ENCODE measurements at regions not wholly inside any gene's neighbourhood (a gene's known extent, or its start where the extent isn't known, plus 50 kb on each side); places are given as distances from the start of the nearest gene placed in this dataset.

DNA sequence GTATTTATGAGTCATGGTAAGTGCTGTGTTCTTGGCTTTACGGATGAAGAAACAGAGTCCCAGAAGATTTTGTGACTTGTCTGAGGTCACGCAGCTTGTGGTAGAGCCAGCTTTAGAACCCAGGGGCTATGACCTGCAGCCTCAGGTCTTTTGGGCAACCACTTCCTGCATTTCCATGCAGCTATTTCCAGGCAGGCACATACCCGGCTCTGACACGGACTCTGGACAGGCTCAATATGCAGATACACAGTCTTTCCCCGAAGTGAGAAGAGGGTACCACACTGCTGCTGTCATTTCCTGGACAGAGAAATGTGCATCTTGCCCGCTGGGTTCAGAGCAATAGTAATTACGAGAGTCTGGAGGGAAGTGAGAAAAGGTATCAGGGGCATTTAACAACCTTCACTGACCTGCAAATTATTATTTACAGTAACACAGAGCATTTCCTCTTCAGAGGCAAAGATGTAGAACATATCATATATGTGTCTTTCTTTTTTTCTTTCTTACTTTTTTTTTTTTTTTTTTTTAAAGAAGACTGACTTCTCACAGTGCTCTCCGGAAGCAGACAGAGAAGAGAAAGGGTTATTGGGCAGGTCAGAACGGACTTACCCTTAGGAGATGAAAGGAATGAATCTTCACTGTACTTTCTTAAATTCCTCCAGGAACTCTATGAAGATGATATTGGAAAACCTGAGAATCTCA is 185.1 kb downstream of the CLIC5 start:
- peak; percentile 26 for DNase-seq

- DNase-seq = no peak
These were observed 185.8 kb downstream of the CLIC5 start for GRCh38 chr6:45829873-45830272.

DNA sequence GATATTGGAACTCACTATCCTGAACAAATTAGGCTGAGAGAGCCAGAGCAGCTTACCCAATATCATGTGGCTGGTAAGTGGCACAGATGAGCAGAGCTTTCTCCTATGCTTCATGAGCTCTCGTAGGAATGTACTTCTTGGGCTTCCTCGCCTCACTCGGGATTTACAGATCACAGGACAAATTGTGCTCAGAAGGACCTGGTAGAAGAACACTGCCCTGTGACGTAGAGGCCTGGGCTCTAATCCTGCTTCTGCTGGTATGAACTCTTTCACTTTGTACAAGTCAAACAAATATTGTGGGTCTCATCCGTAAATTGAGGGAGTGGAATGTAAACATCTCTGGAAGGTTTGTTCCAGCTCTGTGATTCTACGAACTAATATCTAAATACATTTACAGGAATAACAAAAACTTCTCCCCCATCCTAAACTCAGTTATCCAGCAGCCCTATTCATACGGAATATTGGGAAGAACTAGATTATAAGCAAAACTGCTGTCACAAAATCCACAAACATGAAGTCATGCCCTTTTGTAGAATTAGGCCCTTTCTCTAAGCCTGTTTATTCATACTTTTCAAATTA is 187.6 kb downstream of the CLIC5 start:
- no peak for DNase-seq

DNA sequence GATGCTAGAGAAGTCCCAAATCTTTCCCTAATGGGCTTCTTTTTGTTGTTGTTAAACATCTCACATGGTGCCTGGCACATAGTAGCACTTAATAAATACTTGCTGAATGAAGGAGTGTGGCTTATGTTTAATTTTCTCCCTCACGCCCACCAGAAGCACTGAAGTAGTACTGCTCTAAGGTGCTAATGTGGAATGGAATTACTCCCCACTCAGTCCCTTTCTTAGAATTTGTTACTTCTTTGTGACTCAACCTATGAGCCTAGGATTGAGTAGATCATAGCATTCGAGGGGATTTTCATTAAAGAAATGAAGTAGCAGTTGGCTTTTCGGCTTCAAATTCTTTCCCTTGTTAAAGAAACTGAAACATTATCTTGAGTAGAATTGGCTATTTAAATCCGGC is 192.8 kb downstream of the CLIC5 start:
- DNase-seq = no peak

- DNase-seq = no peak
These were observed 193.3 kb downstream of the CLIC5 start for GRCh38 chr6:45822246-45822812.

DNA sequence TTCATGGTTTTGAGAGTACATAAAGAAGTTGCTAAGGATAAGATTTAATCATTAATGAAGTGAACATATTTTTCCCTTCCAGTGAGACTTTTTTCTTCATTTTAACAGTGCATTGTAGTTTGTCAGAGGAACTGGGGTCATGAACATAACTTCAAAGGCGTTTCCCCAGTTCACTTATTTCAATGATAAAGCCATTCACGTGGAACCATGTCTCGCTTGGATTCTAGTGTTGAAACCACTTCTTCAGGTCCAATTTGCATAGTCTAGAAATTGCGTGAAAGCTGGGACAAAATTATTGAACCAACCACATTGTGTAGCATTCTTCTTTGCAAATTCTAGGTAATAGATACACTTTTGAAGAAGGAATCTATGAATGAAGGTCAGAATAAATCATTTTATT is 197.0 kb downstream of the CLIC5 start:
- DNase-seq = no peak

DNA sequence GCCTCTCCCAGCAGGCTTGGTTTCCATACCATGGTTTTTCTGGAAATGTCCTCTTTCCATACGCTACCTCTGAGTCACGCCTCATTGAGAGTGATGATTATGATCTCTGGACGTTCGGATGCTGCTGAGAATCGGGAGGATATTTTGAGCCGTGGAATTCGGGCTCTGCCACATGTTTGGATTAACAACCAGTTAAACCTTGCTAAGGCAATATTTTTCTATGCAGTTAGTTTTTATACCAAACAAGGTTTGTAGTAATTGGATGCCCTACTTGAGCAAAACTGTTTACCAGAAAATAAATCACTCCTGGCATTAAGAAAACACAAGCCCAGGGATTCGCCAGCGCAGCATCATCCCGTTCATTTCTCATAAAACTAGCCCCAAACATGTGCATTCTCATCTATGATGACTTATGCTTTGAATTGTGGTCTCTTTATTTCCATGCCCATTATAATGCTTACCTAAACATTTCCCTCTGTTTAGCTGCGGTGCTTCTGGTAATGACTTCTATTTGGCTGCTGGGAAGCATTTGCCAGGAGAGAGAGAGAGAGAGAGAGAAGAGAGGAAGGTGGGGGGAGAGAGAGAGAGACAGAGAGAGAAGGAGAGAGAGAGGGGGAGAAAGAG is 198.9 kb downstream of the CLIC5 start:
- no peak for DNase-seq

- no peak for DNase-seq
These were observed 200.1 kb downstream of the CLIC5 start for GRCh38 chr6:45815466-45816125.

- DNase-seq = no peak
These were observed 200.9 kb downstream of the CLIC5 start for GRCh38 chr6:45814772-45815171.

DNA sequence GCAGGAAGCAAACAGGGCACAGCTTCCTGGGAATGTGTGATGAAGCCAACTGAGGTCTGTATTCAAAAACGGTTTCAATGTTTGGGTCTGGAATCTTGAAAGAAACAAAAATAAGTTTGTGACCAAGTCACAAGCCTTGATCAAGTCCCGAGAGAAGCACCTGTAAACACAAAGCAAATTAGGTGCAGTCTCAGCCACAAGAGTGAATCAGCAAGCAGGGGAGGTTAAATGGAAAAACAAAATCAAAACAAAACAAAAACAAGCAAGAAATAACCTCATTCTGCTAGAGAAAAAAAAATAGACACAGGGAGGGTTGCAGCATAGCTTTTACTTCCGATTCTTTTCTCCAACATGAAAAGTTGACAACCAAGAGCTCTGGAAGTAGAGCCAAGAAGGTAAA is 201.7 kb downstream of the CLIC5 start:
- DNase-seq = no peak

- DNase-seq = no peak
These were observed 202.7 kb downstream of the CLIC5 start for GRCh38 chr6:45812922-45813321.

DNA sequence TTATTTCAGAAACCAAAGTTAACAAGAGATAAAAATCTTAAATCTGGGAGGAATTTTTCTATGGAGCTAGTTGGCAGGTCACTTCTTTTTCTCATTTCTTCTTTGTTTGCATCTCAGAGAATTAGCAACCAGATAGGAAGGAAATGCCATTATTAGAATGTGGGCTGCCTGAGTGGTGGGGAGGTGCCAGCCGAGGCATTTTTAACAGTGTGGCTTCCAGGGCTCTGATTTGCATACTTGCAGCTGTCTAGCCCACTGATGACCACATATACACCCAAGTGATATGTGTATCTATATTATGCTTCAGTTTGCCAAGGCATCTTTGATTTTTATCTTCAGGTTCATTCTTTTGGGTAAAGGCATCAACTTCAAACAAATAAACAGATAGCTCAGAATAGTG is 206.7 kb downstream of the CLIC5 start:
- no peak for DNase-seq

DNA sequence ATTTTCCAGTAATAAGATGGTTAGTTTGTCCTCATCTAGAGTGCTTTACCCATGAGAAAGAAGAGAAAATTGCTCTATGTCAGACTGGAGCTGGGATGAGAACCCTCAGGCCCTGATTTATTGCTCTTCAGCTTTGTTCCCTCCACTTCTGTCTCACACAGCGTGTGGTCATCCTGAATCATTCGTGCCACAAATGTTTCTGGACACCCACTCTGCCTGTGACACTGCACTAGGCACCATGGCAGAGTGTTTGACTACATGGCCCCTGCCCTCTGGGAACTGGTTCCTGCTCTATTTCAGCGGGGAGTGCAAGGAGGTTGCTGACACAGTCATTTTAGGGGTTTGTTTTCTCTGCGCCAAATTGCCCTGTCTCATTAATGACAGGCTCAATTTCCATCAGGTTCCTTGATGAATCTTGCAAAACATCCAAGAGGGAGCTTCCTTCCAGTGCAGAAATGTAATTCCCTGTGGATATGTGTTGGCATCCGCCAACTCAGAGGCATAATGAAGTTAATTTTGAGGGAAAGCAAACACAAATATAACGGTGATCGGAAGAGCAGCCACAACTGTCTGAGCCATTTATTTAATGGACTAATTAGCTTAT is 207.5 kb downstream of the CLIC5 start:
- no peak for DNase-seq

DNA sequence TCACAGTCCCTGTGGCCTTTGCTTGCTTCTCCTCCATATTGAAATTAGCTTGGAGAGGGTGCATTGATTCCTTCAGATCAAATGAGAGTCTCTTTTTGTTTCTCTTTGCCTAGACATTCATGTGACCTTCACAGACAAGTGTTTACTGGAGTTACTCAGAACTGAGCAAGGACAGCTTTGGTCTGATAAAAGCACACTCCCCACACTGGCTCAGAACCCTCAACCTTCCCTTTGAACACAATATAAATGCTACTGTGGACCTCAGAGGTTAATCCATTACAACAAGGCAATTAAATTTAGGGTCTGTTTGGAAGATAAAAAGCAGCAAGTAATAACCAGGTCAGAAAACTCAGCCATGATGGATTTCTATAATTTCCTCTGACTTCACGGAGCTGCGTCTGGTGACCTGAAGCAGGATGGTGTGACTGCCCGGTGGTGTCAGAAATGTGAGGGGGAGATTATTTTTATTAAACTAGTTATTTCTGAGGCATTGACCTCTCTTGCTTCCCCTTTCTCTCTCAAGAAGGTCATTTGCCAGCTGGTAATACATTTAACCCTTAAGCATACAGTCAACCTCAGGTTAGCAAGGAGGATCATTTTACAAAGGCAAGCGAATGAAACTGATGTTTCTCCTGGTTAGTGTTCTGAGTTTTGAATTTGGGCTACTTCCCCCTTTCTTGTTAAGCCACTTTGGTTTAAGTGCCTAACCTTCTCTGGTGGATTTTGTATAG is 208.2 kb downstream of the CLIC5 start:
- no peak for DNase-seq

GRCh38 chr6:45806172-45806571 is 209.5 kb downstream of the CLIC5 start:
- no peak for DNase-seq

DNA sequence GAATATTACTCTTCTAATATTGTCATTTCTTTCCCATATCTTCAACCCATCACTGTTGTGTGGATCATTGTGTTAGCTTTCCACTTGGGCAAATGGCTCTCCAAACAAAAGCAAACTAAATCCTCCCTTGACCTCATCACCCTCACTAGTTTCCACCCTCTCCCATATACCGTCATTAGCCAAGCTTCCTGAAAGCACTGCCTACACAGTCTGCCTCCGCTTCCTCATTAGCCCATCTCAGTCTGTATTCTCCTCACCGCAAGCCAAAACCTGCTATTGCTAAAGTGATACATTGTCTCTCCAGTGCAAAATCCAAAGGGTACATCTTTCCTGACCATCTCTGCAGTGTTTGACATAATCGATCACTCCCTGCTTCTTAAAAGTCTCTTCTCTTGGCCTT is 212.6 kb downstream of the CLIC5 start:
- no peak for DNase-seq

DNA sequence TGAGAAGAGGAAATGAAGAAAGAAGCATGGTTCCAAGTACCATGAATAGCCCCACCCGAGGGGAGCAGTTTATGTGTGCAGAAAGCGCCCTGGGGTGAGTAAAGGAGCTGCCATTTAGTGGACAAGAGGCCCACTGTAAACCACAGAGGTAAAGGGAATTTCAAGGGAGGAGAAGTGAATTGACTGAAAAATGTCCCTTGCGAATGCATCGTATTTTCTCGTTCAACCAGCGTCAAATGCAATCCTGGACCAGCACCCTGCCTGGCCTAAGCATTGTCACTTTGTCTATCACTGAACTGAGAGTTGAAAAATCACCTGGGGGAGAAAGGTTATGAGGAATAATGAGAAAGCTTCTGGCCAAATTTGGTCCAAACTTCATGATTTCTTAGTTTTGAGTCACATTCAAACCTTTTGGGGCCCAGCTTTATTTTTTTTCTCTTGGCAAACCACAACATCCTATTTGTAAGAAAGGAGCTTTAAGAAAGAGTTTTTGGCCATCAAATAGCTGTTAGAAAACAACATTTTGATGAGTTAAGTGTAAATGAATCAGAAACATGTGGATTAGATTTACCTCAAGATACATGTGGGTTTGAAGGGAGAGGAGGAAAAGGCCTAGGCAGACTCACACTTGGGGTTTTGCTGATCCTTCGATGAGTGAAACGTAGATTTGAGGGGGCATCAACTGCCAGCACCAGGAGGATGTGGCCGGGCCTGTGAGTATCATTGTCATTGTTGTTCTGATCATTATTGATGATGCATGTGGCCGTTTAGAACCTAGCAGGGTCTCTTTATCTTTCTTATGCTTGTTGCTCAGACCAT is 214.0 kb downstream of the CLIC5 start:
- DNase-seq = no peak

GRCh38 chr6:45800911-45801310 is 214.7 kb downstream of the CLIC5 start:
- DNase-seq = no peak

DNA sequence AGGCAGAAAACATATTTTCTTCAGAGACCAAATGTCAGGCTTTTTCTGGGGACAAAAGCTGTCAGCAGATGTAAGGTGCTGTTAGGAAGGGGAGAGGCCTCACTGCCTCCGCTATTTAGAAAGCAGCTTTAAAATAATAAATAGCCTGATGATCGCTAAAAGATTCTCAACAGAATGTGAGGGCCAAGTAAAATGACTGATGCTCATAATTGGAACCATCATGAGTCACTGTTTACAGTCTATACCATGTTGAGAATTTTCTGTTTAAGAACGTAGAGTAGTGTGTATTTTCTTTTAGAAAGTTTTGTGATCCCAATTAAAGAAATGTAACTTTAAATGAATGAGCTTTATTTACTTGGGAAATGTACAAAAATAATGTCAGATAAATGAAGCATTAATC is 220.0 kb downstream of the CLIC5 start:
- no peak for DNase-seq

DNA sequence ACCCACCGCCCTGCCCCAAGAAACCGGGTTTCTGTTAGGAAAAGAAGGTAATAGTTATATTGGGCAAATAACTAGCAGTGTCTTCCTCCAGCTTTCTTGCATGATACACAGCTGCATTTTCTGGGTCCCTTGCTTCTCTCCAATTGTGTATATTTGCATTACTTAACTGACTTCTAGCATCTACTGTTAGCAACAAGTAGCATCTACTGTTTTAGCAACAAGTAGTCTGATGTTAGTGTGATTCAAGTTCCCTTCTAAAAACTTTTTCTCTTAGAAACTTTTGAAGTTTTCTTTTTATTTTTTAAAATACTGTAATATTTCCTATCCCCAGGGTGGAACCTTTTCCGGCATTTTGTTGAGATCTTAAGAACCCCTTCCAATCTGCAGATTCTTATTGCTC is 221.2 kb downstream of the CLIC5 start:
- DNase-seq = no peak

Data from RPMI8226 (cell line).